ENCODE measurements at regions not wholly inside any gene's neighbourhood (a gene's known extent, or its start where the extent isn't known, plus 50 kb on each side); places are given as distances from the start of the nearest gene placed in this dataset.

DNA sequence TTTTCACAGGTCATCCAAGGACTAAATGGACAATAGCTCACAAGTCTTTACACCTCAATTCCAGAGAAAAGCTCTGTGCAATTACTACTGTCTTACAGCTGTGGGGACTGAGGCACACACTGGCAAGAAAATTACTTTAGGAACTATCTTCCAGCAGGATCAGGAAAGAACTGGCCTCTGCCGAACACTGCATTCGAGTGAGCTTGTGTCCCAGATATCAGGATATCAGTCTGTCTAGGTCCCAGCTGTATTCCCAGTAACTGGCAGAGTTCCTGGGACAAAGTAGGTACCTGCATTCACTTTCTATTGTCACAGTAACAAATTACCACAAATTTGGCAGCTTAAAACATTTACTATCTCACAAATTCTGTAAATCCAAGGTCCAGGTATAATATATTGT, 183.7 kb downstream of the IRS1 start:
- Histone ChIP-seq H3K27ac (replicated peaks) (no peak overlapping the region), H3K4me1 (no peaks in the 10 kb centered on the region), H3K9me3 (replicated peaks) (no peaks in the 10 kb centered on the region), H3K4me3 (no peak overlapping the region), H3K36me3 (no peaks in the 10 kb centered on the region), H3K27me3 (ENCODE audit: low read depth) (no peaks in the 10 kb centered on the region)
- intact Hi-C loops (cut with micrococcal nuclease), result no loop called here
- DNase-seq, result no peak
- TF ChIP-seq, protein P1, sequence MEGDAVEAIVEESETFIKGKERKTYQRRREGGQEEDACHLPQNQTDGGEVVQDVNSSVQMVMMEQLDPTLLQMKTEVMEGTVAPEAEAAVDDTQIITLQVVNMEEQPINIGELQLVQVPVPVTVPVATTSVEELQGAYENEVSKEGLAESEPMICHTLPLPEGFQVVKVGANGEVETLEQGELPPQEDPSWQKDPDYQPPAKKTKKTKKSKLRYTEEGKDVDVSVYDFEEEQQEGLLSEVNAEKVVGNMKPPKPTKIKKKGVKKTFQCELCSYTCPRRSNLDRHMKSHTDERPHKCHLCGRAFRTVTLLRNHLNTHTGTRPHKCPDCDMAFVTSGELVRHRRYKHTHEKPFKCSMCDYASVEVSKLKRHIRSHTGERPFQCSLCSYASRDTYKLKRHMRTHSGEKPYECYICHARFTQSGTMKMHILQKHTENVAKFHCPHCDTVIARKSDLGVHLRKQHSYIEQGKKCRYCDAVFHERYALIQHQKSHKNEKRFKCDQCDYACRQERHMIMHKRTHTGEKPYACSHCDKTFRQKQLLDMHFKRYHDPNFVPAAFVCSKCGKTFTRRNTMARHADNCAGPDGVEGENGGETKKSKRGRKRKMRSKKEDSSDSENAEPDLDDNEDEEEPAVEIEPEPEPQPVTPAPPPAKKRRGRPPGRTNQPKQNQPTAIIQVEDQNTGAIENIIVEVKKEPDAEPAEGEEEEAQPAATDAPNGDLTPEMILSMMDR (IDR thresholded peaks at IDR 0.05; ENCODE audit: borderline replicate concordance), result no peak

DNA sequence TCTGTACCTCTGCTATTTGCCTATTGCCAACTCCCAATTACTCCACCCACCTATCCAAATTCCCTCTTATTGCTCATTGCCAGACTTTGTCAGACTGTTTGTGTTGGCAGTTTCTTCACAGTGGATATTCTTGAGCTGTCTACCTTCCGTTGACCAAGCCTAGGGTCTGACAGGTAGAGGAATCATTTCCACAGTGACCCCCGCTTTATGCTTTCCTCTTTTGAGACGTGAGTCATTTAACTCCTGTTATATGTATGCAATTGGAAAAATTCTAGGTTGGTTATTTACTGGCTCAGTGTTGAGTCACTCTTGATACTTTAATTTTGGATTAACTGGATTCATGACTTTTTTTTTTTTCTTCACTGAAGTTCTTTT, 187.7 kb downstream of the IRS1 start:
- intact Hi-C loops (cut with micrococcal nuclease), result no loop called here
- TF ChIP-seq, protein P1 (IDR thresholded peaks at IDR 0.05; ENCODE audit: borderline replicate concordance), result no peak
- no peaks in the 10 kb centered on the region for H3K27me3 ChIP-seq (ENCODE audit: low read depth)
- H3K27ac ChIP-seq (replicated peaks), result no peak overlapping the region
- DNase-seq, result no peak
- H3K4me3 ChIP-seq, result no peak overlapping the region
- no peaks in the 10 kb centered on the region for H3K36me3 ChIP-seq
- H3K9me3 ChIP-seq (replicated peaks), result no peaks in the 10 kb centered on the region
- no peaks in the 10 kb centered on the region for H3K4me1 ChIP-seq

DNA sequence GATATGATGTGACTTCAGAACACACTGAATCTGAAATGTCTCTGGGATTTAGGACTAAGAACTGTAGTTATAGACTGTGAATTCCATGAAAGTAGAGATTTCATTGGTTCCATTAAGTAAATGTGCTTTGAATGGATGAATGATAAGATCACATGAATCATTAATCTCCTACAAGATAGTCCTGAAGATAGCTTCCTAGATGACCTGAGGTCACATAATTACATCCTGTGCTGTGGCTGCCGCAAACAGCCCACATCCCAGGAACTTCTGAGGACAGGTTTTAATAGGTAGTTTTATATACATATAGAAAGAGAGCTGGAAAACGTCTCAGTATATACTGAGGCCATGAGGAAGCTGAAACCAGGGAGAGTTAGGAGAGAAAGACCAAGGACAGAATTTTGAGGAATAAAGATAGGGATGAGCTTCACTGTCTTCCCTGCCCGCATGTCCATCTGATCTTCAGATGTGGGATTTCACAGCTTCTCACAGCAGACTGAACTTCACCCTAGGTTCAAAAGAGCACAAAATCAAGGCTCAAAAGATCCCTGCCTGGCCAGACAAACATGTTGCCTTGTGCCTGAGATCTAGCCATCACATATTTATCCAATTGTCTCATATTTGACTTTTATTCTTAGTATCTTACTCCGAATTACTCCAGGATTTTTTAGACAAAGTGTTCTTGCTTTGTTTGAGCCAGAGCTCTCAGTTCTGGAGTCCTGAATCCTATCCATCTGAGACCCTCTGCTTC, 188.2 kb downstream of the IRS1 start:
- Histone ChIP-seq H3K27me3 (ENCODE audit: low read depth) (no peaks in the 10 kb centered on the region), H3K9me3 (replicated peaks) (no peaks in the 10 kb centered on the region), H3K4me3 (no peak overlapping the region), H3K27ac (replicated peaks) (no peak overlapping the region), H3K36me3 (no peaks in the 10 kb centered on the region), H3K4me1 (no peaks in the 10 kb centered on the region)
- intact Hi-C loops (cut with micrococcal nuclease), result no loop called here
- DNase-seq, result no peak
- TF ChIP-seq, protein P1 (IDR thresholded peaks at IDR 0.05; ENCODE audit: borderline replicate concordance), result no peak

DNA sequence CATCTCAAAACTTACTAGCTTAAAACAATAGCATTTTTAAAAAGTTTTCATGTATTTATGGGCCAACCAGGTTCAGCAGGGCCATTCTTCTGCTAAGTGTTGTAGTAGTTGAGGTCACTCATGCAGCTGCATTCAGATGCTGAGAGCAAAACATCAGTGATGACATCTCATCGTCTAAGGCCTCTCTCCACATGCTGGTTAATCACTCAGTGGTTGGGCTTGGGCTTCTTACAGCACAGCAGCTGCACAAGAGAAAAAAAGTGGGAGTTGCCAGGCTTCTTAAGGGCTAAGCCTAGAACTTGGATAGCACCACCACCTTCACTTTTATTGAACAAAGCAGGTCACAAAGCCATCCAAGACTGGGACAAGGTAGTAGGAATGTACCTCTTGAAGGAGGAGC, 190.3 kb downstream of the IRS1 start:
- Histone ChIP-seq H3K4me1 (no peaks in the 10 kb centered on the region), H3K4me3 (no peak overlapping the region), H3K27me3 (ENCODE audit: low read depth) (no peaks in the 10 kb centered on the region), H3K27ac (replicated peaks) (no peak overlapping the region), H3K9me3 (replicated peaks) (no peaks in the 10 kb centered on the region), H3K36me3 (no peaks in the 10 kb centered on the region)
- TF ChIP-seq, protein P1 (IDR thresholded peaks at IDR 0.05; ENCODE audit: borderline replicate concordance), result no peak
- intact Hi-C loops (cut with micrococcal nuclease), result no loop called here
- DNase-seq, result no peak

DNA sequence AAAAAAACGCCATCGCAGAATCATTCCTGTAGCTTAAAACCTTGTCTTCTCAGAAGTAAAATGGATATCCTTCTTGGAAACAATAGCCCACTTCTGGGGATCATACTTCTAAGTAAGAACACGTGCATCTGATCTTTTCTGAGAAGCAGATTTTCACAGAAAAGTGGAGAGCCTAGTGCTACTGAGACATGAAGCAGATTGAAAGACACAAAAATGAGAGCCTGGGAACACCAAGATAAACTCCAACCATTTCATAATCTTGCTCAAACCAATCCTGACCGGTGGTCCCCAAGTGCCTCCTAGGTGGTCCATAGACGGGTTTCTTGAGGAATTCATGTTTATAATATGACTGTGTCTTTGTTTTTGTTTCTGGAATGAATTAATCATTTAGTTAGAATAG, 191.2 kb downstream of the IRS1 start:
- Histone ChIP-seq H3K27ac (replicated peaks) (no peak overlapping the region), H3K4me1 (no peaks in the 10 kb centered on the region), H3K4me3 (no peak overlapping the region), H3K9me3 (replicated peaks) (no peaks in the 10 kb centered on the region), H3K36me3 (no peaks in the 10 kb centered on the region), H3K27me3 (ENCODE audit: low read depth) (no peaks in the 10 kb centered on the region)
- DNase-seq, result no peak
- TF ChIP-seq, protein P1 (IDR thresholded peaks at IDR 0.05; ENCODE audit: borderline replicate concordance), result no peak
- intact Hi-C loops (cut with micrococcal nuclease), result no loop called here

Data from left ventricle myocardium inferior (tissue), 1 donor.